GM18520 (cell line): ENCODE measurements at regions not wholly inside any gene's neighbourhood (a gene's known extent, or its start where the extent isn't known, plus 50 kb on each side); places are given as distances from the start of the nearest gene placed in this dataset.

Experiments
- ATAC-seq: cut with Tn5 transposase; IDR thresholded peaks from one replicate; pipeline ENCODE4 v1.9.1; 2021; ENCODE audit not compliant: unreplicated experiment

GRCh38 chr2:204315236-204315662, 230.0 kb upstream of the PARD3B start:
- ATAC-seq: no peak

GRCh38 chr2:204317640-204318039, 227.6 kb upstream of the PARD3B start:
- ATAC-seq: no peak

- ATAC-seq: no peak
Measured at GRCh38 chr2:204321027-204321800, 224.1 kb upstream of the PARD3B start.

- no peak for ATAC-seq
Measured at GRCh38 chr2:204321910-204322751, 223.1 kb upstream of the PARD3B start.

- ATAC-seq: peak; percentile 73
Measured at GRCh38 chr2:204325468-204325867, 219.8 kb upstream of the PARD3B start.

GRCh38 chr2:204328373-204328772, 216.9 kb upstream of the PARD3B start:
- no peak for ATAC-seq

GRCh38 chr2:204329016-204329415, 216.3 kb upstream of the PARD3B start:
- no peak for ATAC-seq

GRCh38 chr2:204329532-204329931, 215.7 kb upstream of the PARD3B start:
- no peak for ATAC-seq

GRCh38 chr2:204331180-204331579, 214.1 kb upstream of the PARD3B start:
- no peak for ATAC-seq

GRCh38 chr2:204331988-204332387, 213.3 kb upstream of the PARD3B start:
- no peak for ATAC-seq

- no peak for ATAC-seq
Measured at GRCh38 chr2:204332706-204333105, 212.6 kb upstream of the PARD3B start.

- no peak for ATAC-seq
Measured at GRCh38 chr2:204333861-204334260, 211.4 kb upstream of the PARD3B start.

GRCh38 chr2:204335451-204336058, 209.7 kb upstream of the PARD3B start:
- no peak for ATAC-seq

- no peak for ATAC-seq
Measured at GRCh38 chr2:204336153-204336744, 209.0 kb upstream of the PARD3B start.

- no peak for ATAC-seq
Measured at GRCh38 chr2:204337638-204338037, 207.6 kb upstream of the PARD3B start.

GRCh38 chr2:204339212-204339715, 206.0 kb upstream of the PARD3B start:
- ATAC-seq: no peak

GRCh38 chr2:204340511-204340910, 204.8 kb upstream of the PARD3B start:
- no peak for ATAC-seq

GRCh38 chr2:204341887-204342276, 203.4 kb upstream of the PARD3B start:
- no peak for ATAC-seq

GRCh38 chr2:204343685-204344084, 201.6 kb upstream of the PARD3B start:
- ATAC-seq: no peak

- ATAC-seq: no peak
Measured at GRCh38 chr2:204344119-204344518, 201.2 kb upstream of the PARD3B start.

GRCh38 chr2:204346906-204347305, 198.4 kb upstream of the PARD3B start:
- no peak for ATAC-seq
